Liver (tissue), 8 donors: ENCODE measurements at regions not wholly inside any gene's neighbourhood (a gene's known extent, or its start where the extent isn't known, plus 50 kb on each side); places are given as distances from the start of the nearest gene placed in this dataset.

Experiments used
- DNase-seq: peaks from one replicate; pipeline ENCODE4 v3.0.0-alpha.2; 2017; ENCODE audit warnings: low spot score
- H3K27ac ChIP-seq, 2 donors: one replicate each; pipeline ENCODE4 v1.7.0; 2013; ENCODE audit warnings: inconsistent platforms in 2 of 2, low read length in 2 of 2, control low read depth in 1 of 2, low read depth in 1 of 2, mild to moderate bottlenecking in 1 of 2
- H3K27me3 ChIP-seq, 4 donors: one replicate each; pipeline versions ENCODE4 v1.6.1 to v1.7.0; 2013; ENCODE audit warnings: low read length in 3 of 4, inconsistent platforms in 1 of 4, mild to moderate bottlenecking in 1 of 4, moderate library complexity in 1 of 4; ENCODE audit not compliant: control insufficient read depth in 4 of 4, insufficient read depth in 4 of 4
- H3K36me3 ChIP-seq, 4 donors: one replicate each; pipeline versions ENCODE4 v1.6.1 to v1.7.0; 2013; ENCODE audit warnings: low read length in 3 of 4, mild to moderate bottlenecking in 3 of 4, low read depth in 1 of 4, moderate library complexity in 1 of 4; ENCODE audit not compliant: control insufficient read depth in 4 of 4, insufficient read depth in 3 of 4
- H3K4me1 ChIP-seq, 4 donors: one replicate each; pipeline versions ENCODE4 v1.6.1 to v1.7.0; 2013; ENCODE audit warnings: low read length in 3 of 4, mild to moderate bottlenecking in 3 of 4, moderate library complexity in 1 of 4; ENCODE audit not compliant: control insufficient read depth in 4 of 4, insufficient read depth in 4 of 4
- H3K4me3 ChIP-seq, 3 donors: one replicate each; pipeline versions ENCODE4 v1.6.1 to v1.7.0; 2013; ENCODE audit warnings: low read length in 3 of 3, control low read depth in 1 of 3, low read depth in 1 of 3, mild to moderate bottlenecking in 1 of 3
- H3K9ac ChIP-seq, 2 donors: one replicate each; pipeline ENCODE4 v1.7.0; 2013; ENCODE audit warnings: low read length in 2 of 2, mild to moderate bottlenecking in 2 of 2, moderate library complexity in 2 of 2, control low read depth in 1 of 2, low read depth in 1 of 2
- H3K9me3 ChIP-seq, 4 donors: one replicate each; pipeline versions ENCODE4 v1.6.1 to v1.7.0; 2013; ENCODE audit warnings: low read length in 3 of 4; ENCODE audit not compliant: control insufficient read depth in 4 of 4
- ATF3 ChIP-seq: IDR thresholded peaks from 2 replicates; pipeline ENCODE4 v1.6.1; 2016; ENCODE audit warnings: antibody characterized with exemption
- FOXA1 ChIP-seq: IDR thresholded peaks from 2 replicates; pipeline ENCODE4 v1.6.1; 2016; ENCODE audit warnings: antibody characterized with exemption
- FOXA2 ChIP-seq: IDR thresholded peaks from 2 replicates; pipeline ENCODE4 v1.6.1; 2016; ENCODE audit warnings: antibody characterized with exemption
- HNF4A ChIP-seq, 2 donors: conservative IDR thresholded peaks; 2 replicates each; pipeline ENCODE4 v1.6.1; 2016; ENCODE audit warnings: antibody characterized with exemption in 2 of 2, mild to moderate bottlenecking in 2 of 2
- JUND ChIP-seq, 2 donors: IDR thresholded peaks; 2 replicates each; pipeline ENCODE4 v1.6.1; 2016; ENCODE audit warnings: antibody characterized with exemption in 2 of 2
- MAX ChIP-seq: IDR thresholded peaks from 2 replicates; pipeline ENCODE4 v1.6.1; 2016; ENCODE audit warnings: antibody characterized with exemption
- NR2F2 ChIP-seq: IDR thresholded peaks from 2 replicates; pipeline ENCODE4 v1.6.1; 2016; ENCODE audit warnings: antibody characterized with exemption
- RAD21 ChIP-seq, 2 donors: IDR thresholded peaks; 2 replicates each; pipeline ENCODE4 v1.6.1; 2016; ENCODE audit warnings: antibody characterized with exemption in 2 of 2, mild to moderate bottlenecking in 2 of 2
- REST ChIP-seq: IDR thresholded peaks from 2 replicates; pipeline ENCODE4 v1.6.1; 2016; ENCODE audit warnings: antibody characterized with exemption, mild to moderate bottlenecking
- RXRA ChIP-seq, 2 donors: IDR thresholded peaks; 2 replicates each; pipeline ENCODE4 v1.6.1; 2017 to 2018; ENCODE audit warnings: antibody characterized with exemption in 2 of 2, mild to moderate bottlenecking in 1 of 2
- TAF1 ChIP-seq: conservative IDR thresholded peaks from 2 replicates; pipeline ENCODE4 v1.6.1; 2016; ENCODE audit warnings: antibody characterized with exemption, mild to moderate bottlenecking
- WGBS: extraction: QIAGEN DNeasy Blood & Tissue Kit; methylation state at CpG from one replicate; pipeline ENCODE4 v1.1.7; 2013; 5-methylcytosine and 5-hydroxymethylcytosine counted together
- TF ChIP-seq, protein P1 (sequence below): fragments of 150-350 bp; IDR thresholded peaks from 2 replicates; pipeline ENCODE4 v1.5.1; 2017; ENCODE audit warnings: improper control_type of control experiment, low read depth, low read length; ENCODE audit not compliant: missing input control
- TF ChIP-seq, protein P2 (sequence below): IDR thresholded peaks from 2 replicates; pipeline ENCODE4 v1.6.1; 2016; ENCODE audit warnings: antibody characterized with exemption
- donor health status: healthy.
- donor health status: healthy.
- donor health status: healthy.
- donor health status: healthy.
- donor health status: healthy.

DNA sequence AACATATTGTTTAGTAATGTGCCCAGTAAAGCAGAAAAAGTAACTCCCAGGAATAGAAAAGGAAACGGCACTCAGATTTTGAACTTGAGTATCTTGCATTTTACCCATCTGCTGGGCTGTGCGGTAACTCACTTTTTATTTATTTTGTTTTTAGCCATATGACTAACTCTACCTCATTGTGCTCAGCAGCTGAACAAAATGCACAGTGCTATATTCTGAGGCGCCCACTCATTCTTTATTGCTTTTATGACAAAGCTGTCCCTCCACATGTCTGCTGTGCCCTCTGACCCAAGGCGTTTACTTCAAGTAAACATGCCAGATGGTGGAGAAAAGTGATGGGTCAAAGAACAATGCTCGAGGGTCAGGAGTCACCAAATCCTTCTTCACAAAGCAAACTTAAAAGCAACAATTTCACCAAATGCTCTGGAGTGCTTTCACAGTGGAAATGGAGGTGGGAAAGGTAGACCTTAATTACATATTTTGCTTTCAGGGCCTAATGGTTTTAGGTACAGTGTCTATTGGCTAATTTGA, 215.2 kb upstream of the ELAVL2 start:
- Histone ChIP-seq H3K27ac (no peak overlapping the region), H3K36me3 (no peaks in the 10 kb centered on the region), H3K9ac (no peak overlapping the region), H3K4me3 (no peak overlapping the region), H3K4me1 (no peaks in the 10 kb centered on the region), H3K27me3 (no peaks in the 10 kb centered on the region), H3K9me3 (peaks cover 0 to 2% (median 0%) of the 10 kb centered on the region in 4 donors)
- no peak for TF ChIP-seq RXRA (IDR thresholded peaks at IDR 0.05)
- TF ChIP-seq MAX: no peak
- TF ChIP-seq TAF1: no peak
- no peak for TF ChIP-seq JUND (IDR thresholded peaks at IDR 0.05)
- TF ChIP-seq REST: no peak
- TF ChIP-seq HNF4A (conservative IDR thresholded peaks at IDR 0.05): no peak
- 47% methylated on average over 5 of the region's 5 CpGs for WGBS
- DNase-seq: no peak

GRCh38 chr9:24036459-24036858, 210.4 kb upstream of the ELAVL2 start:
- no peaks in the 10 kb centered on the region for H3K36me3 ChIP-seq
- TF ChIP-seq NR2F2 (no peak), FOXA1 (no peak), RAD21 (IDR thresholded peaks at IDR 0.05) (no peak), TAF1 (no peak), JUND (IDR thresholded peaks at IDR 0.05) (no peak), ATF3 (no peak), FOXA2 (no peak)
- TF ChIP-seq, protein P1, sequence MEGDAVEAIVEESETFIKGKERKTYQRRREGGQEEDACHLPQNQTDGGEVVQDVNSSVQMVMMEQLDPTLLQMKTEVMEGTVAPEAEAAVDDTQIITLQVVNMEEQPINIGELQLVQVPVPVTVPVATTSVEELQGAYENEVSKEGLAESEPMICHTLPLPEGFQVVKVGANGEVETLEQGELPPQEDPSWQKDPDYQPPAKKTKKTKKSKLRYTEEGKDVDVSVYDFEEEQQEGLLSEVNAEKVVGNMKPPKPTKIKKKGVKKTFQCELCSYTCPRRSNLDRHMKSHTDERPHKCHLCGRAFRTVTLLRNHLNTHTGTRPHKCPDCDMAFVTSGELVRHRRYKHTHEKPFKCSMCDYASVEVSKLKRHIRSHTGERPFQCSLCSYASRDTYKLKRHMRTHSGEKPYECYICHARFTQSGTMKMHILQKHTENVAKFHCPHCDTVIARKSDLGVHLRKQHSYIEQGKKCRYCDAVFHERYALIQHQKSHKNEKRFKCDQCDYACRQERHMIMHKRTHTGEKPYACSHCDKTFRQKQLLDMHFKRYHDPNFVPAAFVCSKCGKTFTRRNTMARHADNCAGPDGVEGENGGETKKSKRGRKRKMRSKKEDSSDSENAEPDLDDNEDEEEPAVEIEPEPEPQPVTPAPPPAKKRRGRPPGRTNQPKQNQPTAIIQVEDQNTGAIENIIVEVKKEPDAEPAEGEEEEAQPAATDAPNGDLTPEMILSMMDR: no peak
- TF ChIP-seq, protein P2, sequence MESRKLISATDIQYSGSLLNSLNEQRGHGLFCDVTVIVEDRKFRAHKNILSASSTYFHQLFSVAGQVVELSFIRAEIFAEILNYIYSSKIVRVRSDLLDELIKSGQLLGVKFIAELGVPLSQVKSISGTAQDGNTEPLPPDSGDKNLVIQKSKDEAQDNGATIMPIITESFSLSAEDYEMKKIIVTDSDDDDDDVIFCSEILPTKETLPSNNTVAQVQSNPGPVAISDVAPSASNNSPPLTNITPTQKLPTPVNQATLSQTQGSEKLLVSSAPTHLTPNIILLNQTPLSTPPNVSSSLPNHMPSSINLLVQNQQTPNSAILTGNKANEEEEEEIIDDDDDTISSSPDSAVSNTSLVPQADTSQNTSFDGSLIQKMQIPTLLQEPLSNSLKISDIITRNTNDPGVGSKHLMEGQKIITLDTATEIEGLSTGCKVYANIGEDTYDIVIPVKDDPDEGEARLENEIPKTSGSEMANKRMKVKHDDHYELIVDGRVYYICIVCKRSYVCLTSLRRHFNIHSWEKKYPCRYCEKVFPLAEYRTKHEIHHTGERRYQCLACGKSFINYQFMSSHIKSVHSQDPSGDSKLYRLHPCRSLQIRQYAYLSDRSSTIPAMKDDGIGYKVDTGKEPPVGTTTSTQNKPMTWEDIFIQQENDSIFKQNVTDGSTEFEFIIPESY: no peak
- no peak overlapping the region for H3K4me3 ChIP-seq
- no peak for DNase-seq
- WGBS: 77% methylated on average over 3 of the region's 3 CpGs
- H3K27ac ChIP-seq: no peak overlapping the region
- no peak overlapping the region for H3K9ac ChIP-seq
- H3K4me1 ChIP-seq: no peaks in the 10 kb centered on the region
- H3K9me3 ChIP-seq: no peaks in the 10 kb centered on the region
- H3K27me3 ChIP-seq: no peaks in the 10 kb centered on the region
